Fibroblast of pulmonary artery (primary cell): ENCODE measurements at regions not wholly inside any gene's neighbourhood (a gene's known extent, or its start where the extent isn't known, plus 50 kb on each side); places are given as distances from the start of the nearest gene placed in this dataset.
"Not testable (repeated sequence)": the region's sequence is repeated elsewhere in the genome, so short reads cannot be mapped to it uniquely, and the experiment has no call there.

Experiments used
- DNase-seq: peaks from one replicate; pipeline ENCODE4 v3.0.0-alpha.2; 2010; ENCODE audit warnings: low read depth
- H3K4me3 ChIP-seq: replicated peaks from 2 replicates; pipeline ENCODE4 v1.5.1; 2011; ENCODE audit warnings: low read depth, mild to moderate bottlenecking, control low read depth, low read length, moderate library complexity
- CTCF ChIP-seq: IDR thresholded peaks from 2 replicates; pipeline ENCODE4 v1.5.1; 2011; ENCODE audit warnings: mild to moderate bottlenecking, control low read depth, low read length, inconsistent platforms; ENCODE audit errors: missing control alignments

DNA sequence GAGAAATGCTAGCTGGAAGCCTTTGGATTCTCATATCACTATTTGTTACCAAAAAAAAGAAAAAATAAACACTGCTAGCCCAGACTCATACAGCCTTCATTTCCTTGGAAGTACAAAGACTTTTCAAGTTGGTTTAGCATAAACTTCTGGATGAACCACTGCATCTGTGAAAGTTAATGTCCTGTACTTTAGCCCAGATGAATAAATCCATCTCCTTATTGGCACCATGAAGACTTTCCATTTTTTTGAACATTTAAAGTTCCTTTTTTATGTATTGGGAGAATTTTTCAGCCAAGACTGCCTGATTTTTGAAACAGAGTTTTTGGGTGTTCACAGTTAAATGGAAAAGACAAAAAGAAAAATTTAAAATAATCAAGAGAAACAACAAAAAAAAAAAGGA lies 184.0 kb upstream of the C1orf87 start:
- DNase-seq: no peak
- H3K4me3 ChIP-seq: no peak overlapping the region
- no peak for TF ChIP-seq CTCF

DNA sequence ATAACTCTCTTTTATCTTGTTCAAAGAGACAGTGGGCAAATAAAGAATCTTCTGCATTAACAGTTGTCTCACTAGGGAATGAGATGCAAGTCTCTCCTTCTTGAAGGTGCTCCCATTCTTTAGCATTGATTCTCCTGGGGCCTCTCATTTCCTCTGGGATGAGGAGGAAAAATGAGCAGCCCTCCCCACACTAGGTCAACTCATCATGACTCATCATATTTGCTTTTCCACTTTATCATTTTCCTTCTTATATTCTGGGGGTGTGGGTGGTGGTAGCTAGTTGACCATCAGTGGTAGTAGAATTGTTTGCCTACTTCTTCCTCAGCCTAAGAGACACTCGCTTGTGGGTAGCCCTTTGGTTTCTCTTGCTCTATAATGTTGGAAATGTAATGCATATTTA lies 182.0 kb upstream of the C1orf87 start:
- no peak overlapping the region for H3K4me3 ChIP-seq
- TF ChIP-seq CTCF: no peak

DNA sequence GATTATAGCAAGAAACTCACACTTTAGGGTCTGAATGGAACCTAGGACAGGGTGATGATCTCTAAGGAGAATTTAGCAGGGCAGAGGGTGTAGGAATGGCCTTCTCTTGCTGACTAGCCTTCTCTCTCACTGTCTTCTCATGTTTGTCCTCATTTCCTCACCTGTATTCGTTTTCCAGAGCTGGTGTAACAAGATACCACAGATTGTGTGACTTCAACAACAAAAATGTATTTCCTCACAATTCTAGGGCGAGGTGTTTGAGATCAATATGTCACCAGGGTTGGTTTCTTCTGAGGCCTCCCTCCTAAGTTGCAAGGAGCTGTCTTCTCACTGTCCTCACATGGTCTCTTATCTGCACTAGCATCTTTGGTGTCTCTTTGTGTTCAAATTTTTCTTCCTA lies 177.9 kb upstream of the C1orf87 start:
- no peak overlapping the region for H3K4me3 ChIP-seq
- no peak for TF ChIP-seq CTCF
- DNase-seq: no peak

More for the DNA sequence above, 182.0 kb upstream of the C1orf87 start:
- DNase-seq: peak; percentile 39

- not testable (repeated sequence) for H3K4me3 ChIP-seq, DNase-seq
These were observed 173.9 kb upstream of the C1orf87 start for GRCh38 chr1:60247467-60247866.

GRCh38 chr1:60245324-60245723 lies 171.8 kb upstream of the C1orf87 start:
- no peak overlapping the region for H3K4me3 ChIP-seq
- no peak for TF ChIP-seq CTCF
- DNase-seq: peak; percentile 9

- H3K4me3 ChIP-seq: no peak overlapping the region
- no peak for TF ChIP-seq CTCF
- DNase-seq: no peak
These were observed 171.3 kb upstream of the C1orf87 start for GRCh38 chr1:60244906-60245305.

- DNase-seq: no peak
- no peak for TF ChIP-seq CTCF
- no peak overlapping the region for H3K4me3 ChIP-seq
These were observed 161.7 kb upstream of the C1orf87 start for GRCh38 chr1:60235275-60235674.

- no peak for DNase-seq
- no peak for TF ChIP-seq CTCF
- no peak overlapping the region for H3K4me3 ChIP-seq
These were observed 161.2 kb upstream of the C1orf87 start for GRCh38 chr1:60234776-60235175.
